GM11168 (cell line): ENCODE measurements at regions not wholly inside any gene's neighbourhood (a gene's known extent, or its start where the extent isn't known, plus 50 kb on each side); places are given as distances from the start of the nearest gene placed in this dataset.
"Not testable (repeated sequence)": the region's sequence is repeated elsewhere in the genome, so short reads cannot be mapped to it uniquely, and the experiment has no call there.

ENCODE experiments used
- in situ Hi-C: fragments of 300-500 bp; cut with MboI; formaldehyde crosslinking; loops from one replicate; pipeline ENCODE4 v1.12.0; 2022; ENCODE audit warnings: low sequenced_read_pairs; ENCODE audit not compliant: unreplicated experiment

DNA sequence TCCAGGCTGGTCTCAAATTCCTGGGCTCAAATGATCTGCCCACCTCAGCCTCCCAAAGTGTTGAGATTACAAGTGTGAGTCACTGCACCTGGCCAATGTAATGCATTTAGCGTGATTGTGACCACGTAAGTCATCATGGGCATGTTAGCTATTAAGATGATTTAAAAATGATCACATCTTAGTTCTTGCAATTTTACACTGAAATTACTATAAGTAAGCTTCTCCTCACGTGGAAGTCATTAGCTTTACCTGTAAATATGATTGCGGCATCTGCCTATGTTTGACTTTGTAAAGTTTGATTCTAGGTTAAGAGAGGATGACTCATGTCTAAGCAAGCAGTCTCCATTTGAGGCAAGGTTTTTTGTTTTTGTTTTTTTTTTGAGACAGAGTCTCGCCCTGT lies 85.5 kb downstream of the PMAIP1 start:
- in situ Hi-C loops = loop anchor here (10.0 to 25.0 kb wide), 2 partner anchors 427 to 560 kb away; no protein-coding TSS in a partner anchor

GRCh38 chr18:59983506-59983905 lies 83.7 kb downstream of the PMAIP1 start:
- in situ Hi-C loops = loop anchor here (10.0 to 25.0 kb wide), 2 partner anchors 429 to 561 kb away; no protein-coding TSS in a partner anchor

DNA sequence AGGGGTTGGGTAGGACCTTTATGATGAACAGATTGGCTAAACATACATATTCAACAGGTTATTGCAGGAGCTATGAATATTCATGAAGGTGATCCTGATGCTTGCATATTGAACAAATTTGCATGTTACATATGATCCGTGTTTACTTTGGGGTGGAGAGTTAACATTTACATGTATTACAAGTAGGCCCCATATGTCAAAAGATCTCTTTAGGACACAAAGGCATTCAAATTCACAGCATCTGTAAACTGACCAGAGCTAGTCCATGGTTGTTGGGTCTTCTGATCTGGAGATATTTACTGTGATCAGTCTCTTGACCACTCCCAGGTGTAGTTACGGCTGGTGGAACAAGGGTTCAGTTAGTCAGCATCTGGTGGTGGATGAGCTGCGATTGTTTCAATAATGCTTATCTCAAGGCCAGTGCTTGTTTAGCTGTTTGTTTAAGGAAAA lies 80.4 kb downstream of the PMAIP1 start:
- in situ Hi-C loops = loop anchor here (10.0 to 25.0 kb wide), 2 partner anchors 432 to 565 kb away; no protein-coding TSS in a partner anchor

GRCh38 chr18:59971871-59972428 lies 72.2 kb downstream of the PMAIP1 start:
- in situ Hi-C loops = no loop called here

DNA sequence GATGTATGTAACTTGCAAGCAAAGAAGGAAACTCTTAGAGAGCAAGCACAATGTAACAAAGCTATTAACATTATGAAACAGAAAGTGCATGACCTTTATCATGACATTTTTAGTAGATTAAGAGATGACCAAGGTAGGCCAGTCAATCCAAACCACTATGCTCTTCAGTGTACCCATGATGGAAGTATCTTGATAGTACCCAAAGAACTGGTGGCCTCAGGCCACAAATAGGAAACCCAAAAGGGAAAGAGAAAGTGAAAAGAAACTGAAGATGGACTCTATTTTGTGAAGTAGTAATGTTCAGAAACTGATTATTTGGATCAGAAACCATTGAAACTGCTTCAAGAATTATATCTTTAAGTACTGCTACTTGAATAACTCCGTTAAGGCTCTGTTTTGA lies 71.3 kb downstream of the PMAIP1 start:
- in situ Hi-C loops = not testable (repeated sequence)

- in situ Hi-C loops = not testable (repeated sequence)
These were observed 69.8 kb downstream of the PMAIP1 start for GRCh38 chr18:59969477-59970028.

DNA sequence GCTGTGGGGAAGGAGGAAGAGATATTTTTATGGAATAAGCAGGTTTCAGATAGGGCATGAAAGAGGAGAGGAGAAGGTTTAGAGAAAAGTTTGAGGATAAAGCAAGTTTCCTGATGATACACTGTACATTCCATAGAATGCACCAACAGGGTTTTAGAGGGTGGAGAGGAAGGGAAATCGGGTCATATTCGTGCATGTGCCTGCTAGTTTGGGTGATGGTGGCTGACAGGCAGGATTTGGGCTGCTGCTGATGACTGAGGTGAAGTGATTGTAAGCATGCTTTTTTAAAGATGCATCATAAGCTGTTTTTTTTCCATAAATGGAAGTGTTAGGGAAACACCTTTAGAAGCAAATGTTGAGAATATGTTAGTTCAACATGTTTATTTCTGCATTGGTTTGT lies 68.8 kb downstream of the PMAIP1 start:
- in situ Hi-C loops = no loop called here

- in situ Hi-C loops = no loop called here
These were observed 68.1 kb downstream of the PMAIP1 start for GRCh38 chr18:59967878-59968277.

DNA sequence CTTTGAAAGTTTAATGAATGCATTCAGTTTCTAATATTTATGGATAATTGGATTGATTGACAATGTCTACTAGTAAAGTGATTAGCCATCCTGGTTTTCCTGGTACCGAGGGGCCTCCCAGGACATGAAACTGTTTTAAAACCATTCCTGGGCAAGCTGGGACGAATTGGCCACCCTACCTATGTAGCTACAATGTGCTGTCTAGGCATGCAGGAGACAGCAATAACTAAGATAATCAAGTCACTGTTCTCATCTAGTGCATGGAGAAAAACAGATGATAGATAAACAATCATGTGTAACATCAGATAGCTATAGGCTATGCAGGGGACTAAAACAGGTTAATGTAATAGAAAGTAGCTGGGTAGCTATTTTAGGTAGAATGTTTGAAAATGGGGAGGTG lies 67.1 kb downstream of the PMAIP1 start:
- in situ Hi-C loops = no loop called here

GRCh38 chr18:59963229-59963628 lies 63.4 kb downstream of the PMAIP1 start:
- in situ Hi-C loops = loop anchor here (5.0 kb wide), 1 partner anchor 51 kb away; no protein-coding TSS in a partner anchor

DNA sequence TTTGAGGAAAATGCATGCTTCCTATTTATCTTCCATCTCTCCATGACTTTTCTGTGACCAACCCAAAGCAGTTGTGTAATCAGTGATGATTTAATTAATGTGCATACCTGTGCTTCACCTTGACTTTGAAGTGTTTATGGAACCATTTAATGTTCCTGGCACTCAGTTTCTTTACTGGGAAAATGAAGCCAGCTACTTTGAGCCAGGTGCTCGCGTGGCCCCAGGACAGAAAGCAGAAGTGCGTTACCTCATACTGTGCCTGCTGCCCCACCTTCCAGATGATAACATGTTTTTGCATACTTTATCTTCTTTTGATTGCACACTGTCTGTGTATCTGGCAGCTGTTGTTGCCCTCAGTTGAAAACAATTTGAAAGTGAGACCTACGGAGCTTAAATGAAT lies 61.3 kb downstream of the PMAIP1 start:
- in situ Hi-C loops = loop anchor here (5.0 kb wide), 1 partner anchor 49 kb away; no protein-coding TSS in a partner anchor

GRCh38 chr18:59960272-59960671 lies 60.5 kb downstream of the PMAIP1 start:
- in situ Hi-C loops = loop anchor here (5.0 kb wide), 1 partner anchor 48 kb away; no protein-coding TSS in a partner anchor

- in situ Hi-C loops = loop anchor here (5.0 kb wide), 1 partner anchor 47 kb away; no protein-coding TSS in a partner anchor
These were observed 59.8 kb downstream of the PMAIP1 start for GRCh38 chr18:59959606-59960005.

DNA sequence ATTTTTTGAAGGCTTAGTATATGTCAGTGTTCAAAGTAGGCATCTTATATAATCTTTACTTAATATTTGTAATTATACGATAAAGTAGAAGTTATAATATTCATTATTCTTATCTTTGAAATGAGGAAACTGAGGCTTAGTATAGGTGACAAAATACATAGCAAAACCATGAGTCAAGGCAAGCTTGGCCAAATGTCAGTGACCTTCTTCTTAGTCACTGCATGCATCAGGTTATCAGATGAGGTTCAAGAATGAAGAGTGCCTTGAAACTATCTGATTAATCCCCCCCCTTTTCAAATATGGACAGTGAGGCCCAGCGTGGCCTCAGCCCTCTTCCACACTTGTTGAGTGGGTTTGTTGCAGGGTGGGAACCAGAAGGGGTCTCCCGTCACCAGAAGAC lies 59.3 kb downstream of the PMAIP1 start:
- in situ Hi-C loops = no loop called here

- in situ Hi-C loops = no loop called here
These were observed 58.2 kb downstream of the PMAIP1 start for GRCh38 chr18:59957957-59958356.

DNA sequence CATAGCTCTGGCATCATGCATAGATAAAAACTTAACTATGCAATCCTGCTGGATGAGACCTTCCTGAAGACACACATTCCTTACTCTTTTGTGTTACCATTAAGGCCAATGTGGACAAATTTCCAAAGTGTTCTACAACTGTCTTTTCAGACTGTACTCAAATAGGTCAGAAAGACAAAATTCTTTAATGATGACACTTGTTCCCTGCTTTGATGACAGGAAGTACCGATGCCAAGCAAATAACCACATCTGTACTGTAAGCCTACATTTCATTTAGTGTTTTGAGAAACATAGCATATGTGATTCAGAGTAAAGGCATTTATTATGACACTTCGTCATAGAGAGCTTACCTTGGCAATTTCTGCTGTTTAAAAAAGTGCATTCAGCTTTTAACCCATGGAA lies 55.0 kb downstream of the PMAIP1 start:
- in situ Hi-C loops = no loop called here

GRCh38 chr18:59954241-59954640 lies 54.4 kb downstream of the PMAIP1 start:
- in situ Hi-C loops = no loop called here
